H1 (cell line): ENCODE measurements at regions not wholly inside any gene's neighbourhood (a gene's known extent, or its start where the extent isn't known, plus 50 kb on each side); places are given as distances from the start of the nearest gene placed in this dataset.

ENCODE experiments used
- CTCF ChIA-PET: fragments of 300-600 bp; sonication (Branson Sonifier 250); formaldehyde crosslinking; loops from one replicate; lab custom pipeline; 2021; ENCODE audit not compliant: partially characterized antibody; lab: Charles Lee
- POLR2A ChIA-PET: fragments of 300-600 bp; sonication (Branson Sonifier 250); formaldehyde crosslinking; loops from one replicate; lab custom pipeline; 2021; ENCODE audit warnings: inconsistent platforms; ENCODE audit not compliant: partially characterized antibody; lab: Charles Lee
- DNase-seq, 2 experiments: peaks; one replicate each; pipeline versions ENCODE4 v3.0.0 to v3.0.0-alpha.2; 2010 to 2022; ENCODE audit warnings: low spot score in 2 of 2, low read depth in 1 of 2, mixed read lengths in 1 of 2
- FAIRE-seq: peaks from 2 replicates; lab custom pipeline; 2011; peaks lifted over from hg19 to GRCh38; lab: Jason Lieb, UNC
- H2AFZ ChIP-seq: 2 replicates; pipeline ENCODE4 v1.8.1; 2012; ENCODE audit warnings: low read length, inconsistent platforms
- H2AK5ac ChIP-seq: 2 replicates; pipeline ENCODE4 v1.6.1; 2013; ENCODE audit warnings: low read depth, low read length
- H2BK120ac ChIP-seq: replicated peaks from 2 replicates; pipeline ENCODE3; 2013; ENCODE audit warnings: low read depth, low read length, inconsistent platforms
- H2BK12ac ChIP-seq: 2 replicates; pipeline ENCODE4 v1.6.1; 2013; ENCODE audit warnings: low read depth, low read length
- H2BK15ac ChIP-seq: 2 replicates; pipeline ENCODE4 v1.6.1; 2013; ENCODE audit warnings: low read length
- H2BK20ac ChIP-seq: 2 replicates; pipeline ENCODE4 v1.6.1; 2013; ENCODE audit warnings: low read length
- H2BK5ac ChIP-seq: 2 replicates; pipeline ENCODE4 v1.6.1; 2013; ENCODE audit warnings: low read depth, low read length
- H3K14ac ChIP-seq: 2 replicates; pipeline ENCODE4 v1.6.1; 2013; ENCODE audit warnings: inconsistent platforms; ENCODE audit not compliant: insufficient read length
- H3K18ac ChIP-seq: 2 replicates; pipeline ENCODE4 v1.6.1; 2013; ENCODE audit warnings: low read length; ENCODE audit errors: extremely low read depth
- H3K23ac ChIP-seq: 2 replicates; pipeline ENCODE4 v1.6.1; 2013; ENCODE audit warnings: inconsistent platforms; ENCODE audit not compliant: insufficient read length
- H3K23me2 ChIP-seq: 2 replicates; pipeline ENCODE4 v1.6.1; 2013; ENCODE audit warnings: low read depth, low read length
- H3K27ac ChIP-seq: 2 replicates; pipeline ENCODE4 v1.6.1; 2011; ENCODE audit warnings: low read depth, low read length, inconsistent platforms
- H3K27me3 ChIP-seq, 4 experiments: replicated peaks in 1 of 4; 1 replicate in 1 of 4; 2 replicates in 3 of 4; pipeline versions ENCODE4 v1.6.1 to v1.8.1; 2011 to 2013; ENCODE audit warnings: low read length in 3 of 4, mild to moderate bottlenecking in 3 of 4, inconsistent platforms in 2 of 4, mixed read lengths in 2 of 4, moderate library complexity in 1 of 4; ENCODE audit not compliant: control insufficient read depth in 3 of 4, insufficient read depth in 3 of 4; ENCODE audit errors: extremely low read depth in 1 of 4
- H3K36me3 ChIP-seq, 4 experiments: 2 replicates each; pipeline versions ENCODE4 v1.6.1 to v1.8.1; 2011 to 2013; ENCODE audit warnings: mild to moderate bottlenecking in 4 of 4, low read length in 3 of 4, moderate library complexity in 2 of 4, control low read depth in 1 of 4, inconsistent platforms in 1 of 4; ENCODE audit not compliant: insufficient read depth in 4 of 4, control insufficient read depth in 2 of 4
- H3K4ac ChIP-seq: replicated peaks from 2 replicates; pipeline ENCODE3; 2013; ENCODE audit warnings: low read length, low read depth, mixed read lengths, inconsistent platforms; ENCODE audit not compliant: insufficient read length
- H3K4me1 ChIP-seq, 4 experiments: replicated peaks in 1 of 4; 1 replicate in 1 of 4; 2 replicates in 3 of 4; pipeline versions ENCODE4 v1.6.1 to v1.8.1; 2011 to 2013; ENCODE audit warnings: low read length in 3 of 4, inconsistent platforms in 2 of 4, mixed read lengths in 1 of 4; ENCODE audit not compliant: insufficient read depth in 4 of 4, control insufficient read depth in 3 of 4
- H3K4me2 ChIP-seq, 2 experiments: 2 replicates each; pipeline versions ENCODE4 v1.6.1 to v1.8.1; 2011 to 2013; ENCODE audit warnings: low read depth in 2 of 2, low read length in 2 of 2, control low read depth in 1 of 2, inconsistent platforms in 1 of 2, mild to moderate bottlenecking in 1 of 2; ENCODE audit not compliant: insufficient read depth in 1 of 2
- H3K4me3 ChIP-seq, 4 experiments: fragments of 200-600, 300-600 bp in 1 of 4; sonication (generic), shearing (Covaris generic), sonication (Bioruptor Twin) in 1 of 4; 2 replicates each; pipeline versions ENCODE4 v1.5.1 to v1.8.1; 2011 to 2016; ENCODE audit warnings: low read length in 4 of 4, low read depth in 3 of 4, control low read depth in 2 of 4, inconsistent platforms in 2 of 4, mild to moderate bottlenecking in 2 of 4, mixed read lengths in 1 of 4, moderate library complexity in 1 of 4; ENCODE audit not compliant: insufficient read depth in 2 of 4; ENCODE audit errors: extremely low read depth in 1 of 4
- H3K56ac ChIP-seq: replicated peaks from 2 replicates; pipeline ENCODE3; 2013; ENCODE audit warnings: low read depth, mild to moderate bottlenecking, mixed read lengths, low read length, inconsistent platforms; ENCODE audit not compliant: insufficient read length
- H3K79me1 ChIP-seq: 2 replicates; pipeline ENCODE4 v1.6.1; 2013; ENCODE audit warnings: low read depth, low read length, control low read depth
- H3K79me2 ChIP-seq, 2 experiments: 2 replicates each; pipeline versions ENCODE4 v1.6.1 to v1.8.1; 2012 to 2013; ENCODE audit warnings: low read length in 2 of 2, mild to moderate bottlenecking in 2 of 2, inconsistent platforms in 1 of 2; ENCODE audit not compliant: insufficient read depth in 2 of 2, control insufficient read depth in 1 of 2
- H3K9ac ChIP-seq, 4 experiments: replicated peaks in 1 of 4; 1 replicate in 1 of 4; 2 replicates in 3 of 4; pipeline versions ENCODE4 v1.6.1 to v1.8.1; 2011 to 2013; ENCODE audit warnings: low read depth in 3 of 4, low read length in 3 of 4, control low read depth in 2 of 4, mild to moderate bottlenecking in 2 of 4, moderate library complexity in 2 of 4, inconsistent platforms in 1 of 4; ENCODE audit errors: extremely low read depth in 1 of 4
- H3K9me3 ChIP-seq, 2 experiments: 2 replicates each; pipeline versions ENCODE4 v1.6.1 to v1.8.1; 2012 to 2013; ENCODE audit warnings: mild to moderate bottlenecking in 2 of 2, moderate library complexity in 2 of 2, control low read depth in 1 of 2, inconsistent platforms in 1 of 2, low read depth in 1 of 2, low read length in 1 of 2, mixed read lengths in 1 of 2; ENCODE audit not compliant: insufficient read depth in 2 of 2
- H4K20me1 ChIP-seq, 2 experiments: replicated peaks in 1 of 2; 2 replicates each; pipeline versions ENCODE3 to v1.8.1; 2011 to 2013; ENCODE audit warnings: inconsistent platforms in 2 of 2, low read length in 2 of 2, mild to moderate bottlenecking in 1 of 2; ENCODE audit not compliant: insufficient read depth in 2 of 2, control insufficient read depth in 1 of 2
- H4K5ac ChIP-seq: 2 replicates; pipeline ENCODE4 v1.6.1; 2013; ENCODE audit warnings: low read length, low read depth, mixed read lengths, inconsistent platforms; ENCODE audit not compliant: insufficient read length
- H4K8ac ChIP-seq: 2 replicates; pipeline ENCODE4 v1.8.0; 2013; ENCODE audit warnings: mild to moderate bottlenecking, moderate library complexity, low read length, inconsistent platforms; ENCODE audit not compliant: insufficient read depth; ENCODE audit errors: extremely low read depth
- H4K91ac ChIP-seq: replicated peaks from 2 replicates; pipeline ENCODE3; 2013; ENCODE audit warnings: low read length, mixed read lengths, inconsistent platforms; ENCODE audit not compliant: insufficient read length
- CBX5 ChIP-seq: fragments of 300-800, 300-1000 bp; sonication (generic); IDR thresholded peaks from 2 replicates; pipeline ENCODE4 v1.7.1; 2016; ENCODE audit warnings: antibody characterized with exemption, low read length, low read depth
- CBX8 ChIP-seq: fragments of 300-800, 300-1000 bp; sonication (generic); IDR thresholded peaks from 2 replicates; pipeline ENCODE4 v1.7.1; 2016; ENCODE audit warnings: low read depth, low read length, borderline replicate concordance
- CHD2 ChIP-seq: IDR thresholded peaks from 2 replicates; pipeline ENCODE4 v1.6.1; 2012; ENCODE audit warnings: low read length, improper control_type of control experiment
- EGR1 ChIP-seq: IDR thresholded peaks from 2 replicates; pipeline ENCODE4 v1.6.1; 2011; ENCODE audit warnings: low read depth, low read length, borderline replicate concordance
- FOSL1 ChIP-seq: IDR thresholded peaks from 2 replicates; pipeline ENCODE4 v1.6.1; 2011; ENCODE audit warnings: mild to moderate bottlenecking, low read depth, low read length, moderate library complexity; ENCODE audit not compliant: insufficient read depth
- GTF2F1 ChIP-seq: IDR thresholded peaks from 2 replicates; pipeline ENCODE4 v1.6.1; 2012; ENCODE audit warnings: low read depth, low read length, improper control_type of control experiment, borderline replicate concordance
- JUND ChIP-seq: IDR thresholded peaks from 2 replicates; pipeline ENCODE4 v1.6.1; 2011; ENCODE audit warnings: mild to moderate bottlenecking, improper control_type of control experiment, low read length
- KDM5A ChIP-seq: fragments of 200-600 bp; IDR thresholded peaks from 2 replicates; pipeline ENCODE4 v1.7.1; 2012; ENCODE audit warnings: mild to moderate bottlenecking, low read length, inconsistent platforms, mixed read lengths
- RXRA ChIP-seq: IDR thresholded peaks from 2 replicates; pipeline ENCODE4 v1.6.1; 2011; ENCODE audit warnings: low read depth, mild to moderate bottlenecking, low read length, moderate library complexity; ENCODE audit not compliant: insufficient read depth
- SIN3A ChIP-seq, 2 experiments: IDR thresholded peaks in 1 of 2; conservative IDR thresholded peaks in 1 of 2; 2 replicates each; pipeline ENCODE4 v1.6.1; 2011 to 2012; ENCODE audit warnings: low read length in 2 of 2, improper control_type of control experiment in 1 of 2, low read depth in 1 of 2, mild to moderate bottlenecking in 1 of 2
- SIRT6 ChIP-seq: IDR thresholded peaks from one replicate; pipeline ENCODE4 v1.7.1; 2012; ENCODE audit warnings: low read length, inconsistent platforms
- SIX5 ChIP-seq: IDR thresholded peaks from 2 replicates; pipeline ENCODE4 v1.6.1; 2011; ENCODE audit warnings: mild to moderate bottlenecking, low read depth, low read length
- SP4 ChIP-seq: IDR thresholded peaks from 2 replicates; pipeline ENCODE4 v1.6.1; 2012; ENCODE audit warnings: low read length, inconsistent platforms
- YY1 ChIP-seq: IDR thresholded peaks from 2 replicates; pipeline ENCODE4 v1.6.1; 2011; ENCODE audit warnings: low read depth, mild to moderate bottlenecking, low read length
- WGBS, 2 experiments: shearing (Covaris generic) in 1 of 2; methylation state at CpG; one replicate each; pipeline versions ENCODE4 v1.1.6 to v1.1.7; 2013 to 2015; ENCODE audit warnings: low lambda C conversion rate in 2 of 2, mixed read lengths in 2 of 2, inconsistent platforms in 1 of 2, low coverage in 1 of 2, missing lambda C conversion rate in 1 of 2; ENCODE audit not compliant: insufficient replicate concordance in 2 of 2, insufficient coverage in 1 of 2, insufficient read length in 1 of 2; ENCODE audit errors: extremely low coverage in 1 of 2, missing lambda C conversion rate in 1 of 2; 5-methylcytosine and 5-hydroxymethylcytosine counted together
- TF ChIP-seq, protein P1 (sequence below): IDR thresholded peaks from 2 replicates; pipeline ENCODE4 v1.6.1; 2011; ENCODE audit warnings: low read length, improper control_type of control experiment

DNA sequence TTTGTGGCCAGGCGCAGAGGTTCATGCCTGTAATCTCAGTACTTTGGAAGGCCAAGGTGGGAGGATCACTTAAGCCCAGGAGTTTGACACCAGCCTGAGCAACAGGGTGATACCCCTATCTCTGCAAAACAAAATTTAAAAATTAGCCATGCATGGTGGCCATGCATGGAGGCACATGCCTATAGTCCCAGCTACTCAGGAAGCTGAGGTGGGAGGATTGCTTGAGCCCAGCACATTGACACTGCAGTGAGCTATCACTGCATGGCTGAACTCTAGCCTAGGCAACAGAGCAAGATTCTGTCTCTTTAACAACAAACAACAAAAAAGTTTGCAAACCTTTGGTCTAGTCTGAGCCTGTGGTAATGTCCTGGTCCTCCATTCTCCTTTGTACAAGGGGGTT lies 69.2 kb upstream of the CNEP1R1 start:
- Histone ChIP-seq H4K91ac (no peak overlapping the region), H3K79me1 (no peaks in the 10 kb centered on the region), H3K18ac (no peak overlapping the region), H3K23ac (no peak overlapping the region), H3K4me1 (no peaks in the 10 kb centered on the region), H2BK5ac (no peak overlapping the region), H2AK5ac (no peak overlapping the region), H2AFZ (no peak overlapping the region), H3K9ac (no peak overlapping the region), H3K4me2 (no peak overlapping the region), H2BK120ac (no peak overlapping the region), H3K56ac (no peak overlapping the region), H2BK20ac (no peak overlapping the region), H3K9me3 (no peaks in the 10 kb centered on the region), H3K4ac (no peak overlapping the region), H3K79me2 (no peaks in the 10 kb centered on the region), H4K8ac (no peak overlapping the region), H2BK15ac (no peak overlapping the region), H3K27ac (no peak overlapping the region), H4K20me1 (no peaks in the 10 kb centered on the region), H3K4me3 (no peak overlapping the region), H4K5ac (no peak overlapping the region), H3K23me2 (no peaks in the 10 kb centered on the region), H3K27me3 (no peaks in the 10 kb centered on the region), H2BK12ac (no peak overlapping the region), H3K36me3 (no peaks in the 10 kb centered on the region), H3K14ac (no peak overlapping the region)
- POLR2A ChIA-PET = no interaction called here
- CTCF ChIA-PET = interaction anchor here (0.9 to 5.0 kb wide), 8 partner anchors 12 to 553 kb away, joined by 3 to 51 read pairs (median 9); partner anchors contain the start of gene CNEP1R1
- no peak for FAIRE-seq
- DNase-seq = no peak
- 81% methylated on average over 1 of the region's 1 CpG; no CpG with 5 or more reads in 1 of the 2 experiments for WGBS, 2 experiments
- no peak for TF ChIP-seq SIRT6
- TF ChIP-seq CBX5 = no peak
- TF ChIP-seq CHD2 = no peak
- no peak for TF ChIP-seq JUND
- no peak for TF ChIP-seq FOSL1
- no peak for TF ChIP-seq KDM5A
- TF ChIP-seq EGR1 = no peak
- no peak for TF ChIP-seq SP4
- no peak for TF ChIP-seq SIN3A (conservative IDR thresholded peaks at IDR 0.05 in 1 of 2, IDR thresholded peaks at IDR 0.05 in 1 of 2; ENCODE audit: low read depth in 1 of 2, low read length in 2 of 2)
- TF ChIP-seq GTF2F1 = no peak
- no peak for TF ChIP-seq RXRA
- TF ChIP-seq YY1 = no peak
- TF ChIP-seq SIX5 = no peak
- no peak for TF ChIP-seq CBX8
- TF ChIP-seq, protein P1, sequence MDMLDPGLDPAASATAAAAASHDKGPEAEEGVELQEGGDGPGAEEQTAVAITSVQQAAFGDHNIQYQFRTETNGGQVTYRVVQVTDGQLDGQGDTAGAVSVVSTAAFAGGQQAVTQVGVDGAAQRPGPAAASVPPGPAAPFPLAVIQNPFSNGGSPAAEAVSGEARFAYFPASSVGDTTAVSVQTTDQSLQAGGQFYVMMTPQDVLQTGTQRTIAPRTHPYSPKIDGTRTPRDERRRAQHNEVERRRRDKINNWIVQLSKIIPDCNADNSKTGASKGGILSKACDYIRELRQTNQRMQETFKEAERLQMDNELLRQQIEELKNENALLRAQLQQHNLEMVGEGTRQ = no peak
